ENCODE measurements at regions not wholly inside any gene's neighbourhood (a gene's known extent, or its start where the extent isn't known, plus 50 kb on each side); places are given as distances from the start of the nearest gene placed in this dataset.

DNA sequence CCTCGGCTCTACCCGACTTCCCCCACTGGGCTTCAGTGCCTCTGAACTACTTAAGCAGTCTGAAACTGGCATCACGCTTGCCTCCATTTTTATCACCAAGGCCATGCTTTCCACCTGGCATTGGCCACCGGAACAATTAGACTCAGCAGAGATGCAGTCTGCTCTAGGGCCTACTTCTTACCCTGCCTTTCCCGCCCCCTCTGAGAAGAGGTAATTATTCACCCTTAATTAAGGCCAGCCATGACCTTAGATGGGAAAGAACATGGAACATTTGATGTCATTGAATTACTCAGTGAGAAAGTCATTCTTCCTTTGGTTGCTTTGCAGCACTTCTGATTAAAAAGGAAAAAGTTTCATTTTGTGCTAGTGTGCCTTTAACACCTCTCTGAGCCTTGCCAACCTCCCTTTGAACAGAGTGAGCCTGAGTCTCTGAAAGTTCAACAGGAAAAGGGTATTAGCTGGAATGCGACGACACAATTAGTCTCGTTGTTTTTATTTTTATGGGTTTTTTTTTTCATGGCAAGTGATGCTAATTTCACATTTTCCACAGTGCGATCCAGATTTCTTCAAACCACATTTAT is 60.9 kb upstream of the TNRC6A start:
- TF ChIP-seq KDM1A (IDR thresholded peaks at IDR 0.05) (no peak), POLR2AphosphoS5 (IDR thresholded peaks at IDR 0.05; ENCODE audit: control insufficient read depth, insufficient read depth, low read depth, low read length) (no peak), ZNF12 (CRISPR knock-in tag; IDR thresholded peaks at IDR 0.05) (no peak), ZNF589 (CRISPR knock-in tag; IDR thresholded peaks at IDR 0.05; ENCODE audit: low read depth) (no peak), KLF13 (tag; IDR thresholded peaks at IDR 0.05; ENCODE audit: borderline replicate concordance, low read depth) (no peak), BCOR (IDR thresholded peaks at IDR 0.05) (no peak), TEAD4 (IDR thresholded peaks at IDR 0.05; ENCODE audit: low read length) (no peak), TEAD4 (CRISPR knock-in tag; IDR thresholded peaks at IDR 0.05; ENCODE audit: borderline replicate concordance) (no peak), HCFC1 (IDR thresholded peaks at IDR 0.05; ENCODE audit: low read depth, low read length) (no peak), ZNF175 (CRISPR knock-in tag; IDR thresholded peaks at IDR 0.05; ENCODE audit: low read depth) (no peak)
- TF ChIP-seq, protein P1, sequence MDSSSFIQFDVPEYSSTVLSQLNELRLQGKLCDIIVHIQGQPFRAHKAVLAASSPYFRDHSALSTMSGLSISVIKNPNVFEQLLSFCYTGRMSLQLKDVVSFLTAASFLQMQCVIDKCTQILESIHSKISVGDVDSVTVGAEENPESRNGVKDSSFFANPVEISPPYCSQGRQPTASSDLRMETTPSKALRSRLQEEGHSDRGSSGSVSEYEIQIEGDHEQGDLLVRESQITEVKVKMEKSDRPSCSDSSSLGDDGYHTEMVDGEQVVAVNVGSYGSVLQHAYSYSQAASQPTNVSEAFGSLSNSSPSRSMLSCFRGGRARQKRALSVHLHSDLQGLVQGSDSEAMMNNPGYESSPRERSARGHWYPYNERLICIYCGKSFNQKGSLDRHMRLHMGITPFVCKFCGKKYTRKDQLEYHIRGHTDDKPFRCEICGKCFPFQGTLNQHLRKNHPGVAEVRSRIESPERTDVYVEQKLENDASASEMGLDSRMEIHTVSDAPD (CRISPR knock-in tag; IDR thresholded peaks at IDR 0.05): no peak
